KG1 (cell line): ENCODE measurements at regions not wholly inside any gene's neighbourhood (a gene's known extent, or its start where the extent isn't known, plus 50 kb on each side); places are given as distances from the start of the nearest gene placed in this dataset.
"Not testable (repeated sequence)": the region's sequence is repeated elsewhere in the genome, so short reads cannot be mapped to it uniquely, and the experiment has no call there.

Experiments
- DNase-seq: peaks from one replicate; lab custom pipeline; 2025; lab: John Stamatoyannopoulos, UW

DNA sequence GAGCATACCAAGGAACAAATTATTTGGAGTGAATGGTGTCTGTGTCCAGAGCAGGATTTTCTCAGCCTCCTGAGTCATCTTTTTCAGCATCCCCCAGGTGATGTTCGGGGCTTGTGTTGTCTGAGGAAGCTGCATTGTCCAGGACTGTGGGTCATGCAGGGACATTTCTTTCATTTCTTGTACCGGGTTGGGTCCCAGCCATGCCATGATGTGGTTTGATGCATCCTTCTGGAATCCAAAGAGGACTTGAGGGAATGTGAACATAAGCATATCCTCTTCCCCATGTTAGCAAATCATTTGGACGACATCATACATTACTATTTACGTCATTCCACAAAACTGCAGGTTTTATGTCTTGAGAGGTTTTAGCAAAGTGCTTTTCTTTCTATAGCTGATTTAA, 797.8 kb downstream of the CCDC85A start:
- DNase-seq = no peak

DNA sequence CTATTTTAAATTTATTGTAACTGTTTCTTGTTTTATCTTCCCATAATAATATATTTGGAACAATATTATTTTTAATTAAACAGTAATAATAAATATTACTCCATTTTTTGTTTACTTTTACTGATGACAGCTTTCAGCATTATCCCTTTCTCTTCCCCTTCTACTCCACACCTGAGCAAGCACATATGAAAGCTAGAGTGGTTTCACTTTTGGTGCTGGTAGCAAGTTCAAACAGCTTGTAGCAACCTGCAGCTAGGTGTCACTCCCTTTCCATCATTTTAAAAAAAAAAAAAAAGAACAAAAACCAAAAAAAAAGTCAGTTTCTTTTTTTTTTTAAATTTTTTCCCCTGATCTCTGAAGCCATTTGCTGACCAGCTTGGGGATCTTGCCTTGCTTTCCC, 801.8 kb downstream of the CCDC85A start:
- no peak for DNase-seq

DNA sequence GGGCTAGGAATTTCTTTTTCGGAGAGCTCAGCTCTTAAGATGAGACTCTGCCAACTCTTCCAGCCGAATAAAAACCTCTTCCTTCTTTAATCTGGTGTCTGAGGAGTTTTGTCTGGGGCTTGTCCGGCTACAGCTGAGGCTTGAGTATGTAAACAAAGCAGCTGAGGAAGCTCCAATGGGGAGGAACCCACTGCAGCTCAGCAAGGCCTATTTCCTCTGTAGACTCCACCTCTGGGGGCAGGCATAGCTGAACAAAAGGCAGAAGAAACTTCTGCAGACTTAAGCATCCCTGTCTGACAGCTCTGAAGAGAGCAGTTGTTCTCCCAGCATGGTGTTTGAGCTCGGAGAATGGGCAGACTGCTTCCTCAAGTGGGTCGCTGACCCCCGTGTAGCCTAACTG, 838.7 kb downstream of the CCDC85A start:
- no peak for DNase-seq

DNA sequence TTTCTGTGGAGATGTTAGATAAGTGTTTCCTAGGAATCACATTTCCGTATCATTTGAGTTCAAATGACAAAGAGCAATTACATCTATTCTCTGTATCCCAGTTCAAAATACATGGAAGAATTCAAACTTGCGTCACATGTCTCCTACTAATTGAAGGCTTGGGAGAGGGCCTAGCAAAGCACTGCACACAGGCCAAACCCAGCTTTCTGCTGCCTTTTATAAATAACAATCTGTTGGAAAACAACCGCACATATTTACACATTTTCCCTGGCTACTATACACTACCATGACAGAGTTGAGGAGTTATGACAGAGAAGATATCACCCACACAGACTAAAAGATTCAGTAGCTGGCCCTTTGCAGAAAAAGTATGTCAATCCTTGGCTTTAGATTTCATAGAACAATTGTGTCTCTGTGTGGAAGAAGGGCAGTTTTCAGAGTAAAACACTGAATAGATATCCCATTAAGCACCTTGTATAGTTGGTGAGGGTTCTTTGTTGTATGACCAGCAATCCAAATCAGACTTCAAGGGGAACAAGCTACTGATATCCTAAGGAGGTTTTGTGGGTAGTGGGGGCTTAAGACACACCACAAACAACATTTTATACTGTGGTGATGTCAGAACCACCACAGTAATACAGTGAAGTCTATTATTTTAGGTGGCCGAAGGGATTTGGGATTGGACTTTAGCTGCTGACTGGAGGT, 861.3 kb downstream of the CCDC85A start:
- no peak for DNase-seq

DNA sequence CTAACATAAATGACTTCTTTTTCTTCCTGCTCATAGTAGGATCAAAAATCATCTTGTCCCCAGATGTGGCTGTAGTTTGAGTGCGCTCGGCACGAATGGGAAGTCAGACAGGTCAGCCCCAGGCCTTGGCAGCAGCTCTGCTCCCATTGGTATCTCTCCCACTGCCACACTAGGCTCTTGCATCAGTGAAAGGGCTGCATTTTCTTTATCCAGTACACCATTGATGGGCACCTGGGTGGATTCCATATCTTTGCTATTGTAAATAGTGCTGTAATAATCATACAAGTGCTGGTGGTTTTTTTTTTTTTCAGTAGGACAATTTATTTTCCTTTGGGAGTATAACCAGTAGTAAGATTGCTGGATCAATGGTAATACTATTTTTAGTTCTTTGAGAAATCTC, 865.5 kb downstream of the CCDC85A start:
- no peak for DNase-seq

DNA sequence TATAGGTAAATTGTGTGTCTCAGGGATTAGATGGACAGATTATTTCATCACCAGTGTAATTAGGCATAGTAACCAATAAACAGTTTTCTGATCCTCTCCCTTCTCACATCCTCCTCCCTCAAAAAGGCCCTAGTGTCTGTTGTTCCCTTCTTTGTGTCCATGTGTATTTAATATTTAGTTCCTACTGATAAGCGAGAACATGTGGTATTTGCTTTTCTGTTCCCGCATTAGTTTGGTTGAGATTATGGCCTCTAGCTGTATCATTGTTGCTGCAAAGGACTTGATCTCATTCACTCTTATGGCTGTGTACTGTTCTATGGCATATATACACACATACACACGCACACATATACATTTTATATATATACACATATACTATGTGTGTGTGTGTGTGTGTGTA, 866.2 kb downstream of the CCDC85A start:
- DNase-seq = no peak

DNA sequence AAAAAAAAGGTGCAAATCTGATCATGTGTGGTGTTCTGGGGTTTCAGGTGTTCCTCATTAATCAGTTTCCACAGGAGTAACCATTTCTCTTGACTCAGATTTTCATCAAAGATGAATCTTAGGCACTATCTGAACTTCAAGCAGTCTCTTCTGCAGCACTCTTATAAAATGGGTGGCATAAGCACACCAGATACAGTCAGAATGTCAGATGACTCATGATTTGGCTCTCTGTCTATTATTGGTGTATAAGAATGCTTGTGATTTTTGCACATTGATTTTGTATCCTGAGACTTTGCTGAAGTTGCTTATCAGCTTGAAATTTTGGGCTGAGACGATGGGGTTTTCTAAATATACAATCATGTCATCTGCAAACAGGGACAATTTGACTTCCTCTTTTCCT, 882.5 kb downstream of the CCDC85A start:
- not testable (repeated sequence) for DNase-seq

DNA sequence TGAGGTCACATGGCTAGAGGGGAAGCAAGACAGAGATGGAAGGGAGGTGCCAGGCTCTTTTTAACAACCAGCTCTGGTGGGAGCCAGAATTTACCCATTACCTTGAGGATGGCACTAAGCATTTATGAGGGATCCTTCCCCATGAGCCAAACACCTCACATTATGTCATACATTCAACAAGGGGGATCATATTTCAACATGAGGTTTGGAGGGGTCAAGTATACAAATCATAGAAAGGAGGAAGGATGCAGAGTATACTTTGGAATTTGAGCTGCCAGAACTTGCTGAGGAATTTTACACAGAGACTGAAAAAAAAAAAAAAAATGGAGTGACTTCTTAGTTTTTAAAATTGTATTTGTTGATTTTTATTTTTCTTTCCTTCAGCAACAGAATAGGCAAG, 891.4 kb downstream of the CCDC85A start:
- DNase-seq = no peak

DNA sequence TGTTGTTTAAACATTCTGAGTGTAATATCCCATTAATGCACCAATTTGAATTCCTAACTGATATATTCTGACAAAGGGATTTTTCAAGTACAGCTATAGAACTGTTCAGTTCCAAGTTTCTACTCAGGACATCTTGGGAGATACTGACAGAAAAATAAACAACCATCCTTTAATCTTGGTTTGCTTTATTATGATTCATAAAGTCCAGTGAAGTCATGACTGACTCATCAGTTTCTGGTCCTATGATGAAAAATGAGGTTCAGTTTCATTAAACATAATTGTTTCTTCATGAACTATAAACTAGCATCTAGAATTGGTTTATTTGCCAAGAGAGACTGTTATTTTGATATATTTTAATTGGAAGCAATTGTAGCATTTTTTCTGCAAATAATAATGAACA, 896.2 kb downstream of the CCDC85A start:
- DNase-seq = no peak

DNA sequence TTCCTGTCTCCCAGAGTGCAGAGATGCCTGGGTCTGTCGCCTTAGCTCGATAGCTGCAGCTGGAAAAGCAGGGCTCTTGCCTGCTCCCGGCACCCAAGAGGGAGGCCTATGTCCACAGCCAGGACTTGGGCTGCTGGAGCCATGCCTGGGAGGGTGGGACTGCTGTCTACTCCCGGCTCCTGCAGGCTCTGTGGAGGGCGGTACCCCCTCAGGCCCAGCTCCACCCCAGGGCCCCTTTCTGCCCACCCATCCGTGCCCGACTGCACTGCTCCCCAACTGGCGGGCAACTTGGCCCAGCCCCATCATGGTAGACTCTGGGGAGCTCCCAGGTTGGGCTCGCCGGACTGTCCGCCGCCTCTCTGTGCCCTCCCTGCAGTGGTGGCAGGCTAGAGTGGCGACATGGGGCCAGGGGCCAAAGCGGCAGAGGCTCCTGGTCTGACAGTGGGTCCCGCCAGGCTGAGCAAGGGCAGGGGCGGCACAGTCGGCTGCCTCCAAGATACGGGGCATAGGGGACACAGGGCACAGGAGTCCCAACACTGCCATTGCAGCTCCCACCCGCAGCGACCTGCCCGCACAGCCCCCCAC, 901.0 kb downstream of the CCDC85A start:
- no peak for DNase-seq

DNA sequence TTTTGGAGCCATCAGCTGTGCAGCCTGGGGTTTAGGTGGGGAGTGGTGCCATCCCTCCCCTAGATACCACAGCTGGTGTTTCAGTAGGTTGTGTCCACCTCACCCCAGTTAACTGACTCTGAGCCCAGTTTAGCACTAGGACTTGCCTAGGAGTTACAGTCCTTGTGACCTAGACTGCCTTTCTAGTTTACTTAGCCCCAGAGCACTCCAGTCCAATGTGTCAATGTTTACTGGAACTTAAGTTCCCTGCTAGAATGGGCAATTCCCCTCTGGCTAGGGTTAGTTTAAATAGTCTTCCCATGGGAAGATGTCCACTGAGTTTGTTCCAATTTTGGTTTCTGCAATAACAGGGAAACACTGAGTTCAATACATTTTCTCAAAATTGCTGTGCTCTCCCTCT, 909.2 kb downstream of the CCDC85A start:
- DNase-seq = no peak

DNA sequence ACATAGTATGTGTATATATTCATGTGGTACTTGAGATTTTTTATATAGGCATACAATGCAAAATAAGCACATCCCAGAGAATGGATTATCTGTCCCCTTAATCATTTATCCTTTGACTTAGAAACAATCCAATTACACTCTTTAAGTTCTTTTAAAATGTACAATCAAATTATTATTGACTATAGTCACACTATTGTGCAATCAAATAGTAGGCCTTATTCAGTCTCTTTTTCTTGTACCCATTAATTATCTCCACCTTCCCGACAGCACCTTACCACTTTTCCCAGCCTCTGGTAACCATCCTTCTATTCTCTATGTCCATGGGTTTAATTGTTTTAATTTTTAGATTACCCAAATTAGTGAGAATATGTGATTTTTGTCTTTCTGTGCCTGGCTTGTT, 914.1 kb downstream of the CCDC85A start:
- DNase-seq = no peak

DNA sequence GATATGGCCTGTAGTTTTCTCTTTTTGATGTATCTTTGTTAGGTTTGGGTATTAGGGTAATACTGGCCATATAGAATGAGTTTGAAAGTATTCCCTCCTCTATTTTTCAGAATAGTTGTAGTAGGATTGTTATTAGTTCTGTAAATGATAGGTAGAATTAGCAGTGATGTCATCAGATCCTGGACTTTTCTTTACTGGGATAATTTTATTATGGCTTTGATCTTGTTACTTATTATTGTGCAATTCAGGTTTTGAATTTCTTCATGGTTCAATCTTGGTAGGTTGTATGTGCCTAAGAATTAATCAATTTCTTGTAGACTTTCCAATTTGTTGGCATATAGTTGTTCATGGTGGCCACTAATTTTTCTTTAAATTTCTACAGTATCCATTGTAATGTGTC, 916.6 kb downstream of the CCDC85A start:
- DNase-seq = no peak

DNA sequence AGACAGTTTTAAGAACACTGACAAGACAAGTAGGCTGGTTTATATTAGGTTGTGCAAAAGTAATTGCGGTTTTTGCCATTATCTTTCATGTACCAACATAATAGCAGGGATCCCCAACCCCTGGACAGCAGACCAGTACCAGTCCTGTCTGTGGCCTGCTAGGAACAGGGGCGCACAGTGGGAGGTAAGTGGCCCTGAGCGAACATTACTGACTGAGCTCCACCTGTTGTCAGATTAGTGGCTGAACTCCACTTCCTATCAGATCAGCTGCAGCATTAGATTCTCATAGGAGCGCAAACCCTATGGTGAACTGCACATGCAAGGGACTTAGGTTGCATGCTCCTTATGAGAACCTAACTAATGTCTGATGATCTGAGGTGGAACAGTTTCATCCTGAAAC, 921.9 kb downstream of the CCDC85A start:
- DNase-seq = no peak

DNA sequence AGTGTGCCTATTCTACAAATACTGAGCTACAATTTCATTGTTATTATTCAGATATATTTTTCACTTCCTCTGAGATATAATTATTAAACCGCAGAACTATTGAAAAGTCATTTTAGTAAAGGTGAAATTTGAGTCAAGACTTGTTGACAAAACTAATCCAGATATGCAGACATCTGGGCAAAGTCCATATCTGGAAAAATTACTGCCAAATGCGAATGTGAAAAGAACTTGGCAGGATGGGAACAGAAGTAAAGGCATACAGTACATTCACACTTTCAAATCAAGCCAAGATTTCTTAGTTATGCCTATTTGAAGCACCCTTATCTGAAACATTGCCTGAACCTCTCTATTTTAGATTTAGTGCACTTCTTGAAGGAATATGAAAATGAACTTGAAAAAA, 923.6 kb downstream of the CCDC85A start:
- DNase-seq = no peak

DNA sequence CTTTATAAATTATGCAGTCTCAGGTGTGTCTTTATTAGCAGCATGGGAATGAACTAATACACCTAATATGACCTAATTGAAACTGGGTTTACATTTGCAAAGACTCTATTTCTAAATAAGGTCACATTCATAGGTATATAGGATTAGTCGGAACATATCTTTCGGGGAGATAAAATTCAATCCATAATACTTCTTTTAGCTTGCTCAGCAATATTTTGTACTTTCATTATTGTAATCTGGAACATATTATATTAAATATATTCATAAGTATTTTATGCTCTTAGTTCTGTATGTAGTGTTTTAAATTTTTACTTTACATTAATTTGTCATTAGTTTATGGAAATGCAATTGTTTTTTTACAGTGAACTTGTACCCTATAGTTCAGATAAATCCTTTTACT, 927.7 kb downstream of the CCDC85A start:
- DNase-seq = no peak

DNA sequence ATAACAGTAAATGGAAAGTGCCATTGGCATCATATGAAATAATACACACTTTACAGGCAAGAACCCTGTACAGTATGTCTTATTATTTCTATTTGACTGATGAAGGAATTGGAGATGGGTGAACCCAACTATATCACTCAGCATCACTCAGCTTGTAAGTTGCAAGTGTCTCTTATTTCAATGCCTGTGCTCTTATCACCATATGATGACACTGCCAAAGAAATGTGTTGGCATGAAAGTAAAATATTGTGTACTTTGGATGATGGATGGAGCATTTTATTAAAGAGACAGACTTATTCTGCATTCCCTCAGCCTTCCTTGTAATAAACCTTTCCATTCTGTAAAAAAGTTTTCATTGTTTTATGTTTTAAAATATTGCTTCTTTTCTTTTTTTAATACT, 927.5 kb upstream of the VRK2 start:
- DNase-seq = no peak

DNA sequence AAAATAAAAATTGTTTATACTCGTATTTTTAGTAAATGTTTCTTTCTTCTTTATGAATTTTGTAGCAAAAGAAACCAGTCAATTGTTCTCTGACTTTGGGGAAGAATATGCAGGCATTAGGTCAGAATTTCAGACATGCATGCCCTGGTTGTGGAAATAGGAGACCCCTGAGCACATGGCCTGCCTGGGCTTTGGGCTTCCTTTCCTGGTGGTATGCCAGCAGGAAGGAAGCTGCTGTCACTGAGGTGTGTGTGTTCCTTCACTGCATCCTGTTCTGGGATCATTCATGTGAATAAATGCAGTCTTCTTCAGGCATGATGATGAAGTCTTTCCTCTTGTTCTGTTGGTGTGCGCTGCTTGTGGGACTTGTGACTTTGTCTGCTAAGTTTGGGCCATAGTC, 920.2 kb upstream of the VRK2 start:
- DNase-seq = no peak

DNA sequence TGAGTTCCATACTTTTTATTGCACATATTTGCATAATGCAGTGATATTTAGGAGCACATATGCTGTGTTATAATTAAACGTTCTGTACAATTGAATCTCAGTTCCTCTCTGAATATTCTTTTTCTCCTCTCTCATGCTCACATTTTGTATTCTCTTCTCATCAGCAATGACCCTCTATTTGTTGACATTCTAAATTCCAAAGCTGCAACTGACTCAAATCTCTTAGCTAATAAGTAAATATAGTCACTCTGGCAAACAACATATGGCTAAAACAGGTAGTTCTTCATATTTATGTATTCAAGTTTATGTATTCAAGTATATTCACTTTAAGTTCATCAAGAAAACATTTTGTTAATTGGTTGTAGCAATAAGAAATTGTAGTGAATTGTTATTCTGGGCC, 907.4 kb upstream of the VRK2 start:
- DNase-seq = no peak

DNA sequence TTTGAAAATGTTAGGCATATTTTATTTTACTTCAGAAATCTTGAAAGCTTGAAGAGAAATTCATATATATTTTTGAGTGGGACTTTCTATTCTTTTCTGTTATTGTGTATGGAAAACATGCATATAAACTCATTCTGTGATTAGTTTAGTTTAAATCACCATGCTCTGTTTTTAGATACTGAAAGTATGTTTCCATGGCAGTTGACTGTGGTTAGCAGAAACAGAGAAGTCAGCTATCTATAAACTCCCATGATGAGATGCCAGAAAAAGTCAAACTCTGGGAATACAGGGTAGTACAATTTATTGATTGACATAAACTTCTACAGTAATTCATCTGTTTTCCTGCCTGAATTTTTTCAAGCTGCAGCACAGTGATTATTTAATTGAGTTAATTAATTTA, 905.3 kb upstream of the VRK2 start:
- no peak for DNase-seq

DNA sequence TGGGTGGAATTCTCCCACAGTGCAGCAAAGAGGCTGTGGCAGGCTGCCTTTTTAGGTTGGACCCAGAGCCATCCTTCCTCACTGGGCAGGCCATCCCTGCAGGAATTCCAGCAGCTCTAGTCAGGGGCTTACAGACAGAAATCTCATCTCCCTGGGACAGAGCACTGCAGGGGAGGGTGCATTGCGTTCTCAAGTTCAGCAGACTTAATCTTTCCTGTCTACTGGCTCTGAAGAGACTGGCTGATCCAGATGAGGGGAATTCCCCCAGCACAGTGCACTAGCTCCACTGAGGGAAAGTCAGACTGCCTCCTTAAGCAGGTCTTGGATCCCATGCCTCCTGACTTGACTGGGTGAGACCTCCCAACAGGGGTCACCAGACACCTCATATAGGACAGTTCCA, 899.7 kb upstream of the VRK2 start:
- DNase-seq = no peak

DNA sequence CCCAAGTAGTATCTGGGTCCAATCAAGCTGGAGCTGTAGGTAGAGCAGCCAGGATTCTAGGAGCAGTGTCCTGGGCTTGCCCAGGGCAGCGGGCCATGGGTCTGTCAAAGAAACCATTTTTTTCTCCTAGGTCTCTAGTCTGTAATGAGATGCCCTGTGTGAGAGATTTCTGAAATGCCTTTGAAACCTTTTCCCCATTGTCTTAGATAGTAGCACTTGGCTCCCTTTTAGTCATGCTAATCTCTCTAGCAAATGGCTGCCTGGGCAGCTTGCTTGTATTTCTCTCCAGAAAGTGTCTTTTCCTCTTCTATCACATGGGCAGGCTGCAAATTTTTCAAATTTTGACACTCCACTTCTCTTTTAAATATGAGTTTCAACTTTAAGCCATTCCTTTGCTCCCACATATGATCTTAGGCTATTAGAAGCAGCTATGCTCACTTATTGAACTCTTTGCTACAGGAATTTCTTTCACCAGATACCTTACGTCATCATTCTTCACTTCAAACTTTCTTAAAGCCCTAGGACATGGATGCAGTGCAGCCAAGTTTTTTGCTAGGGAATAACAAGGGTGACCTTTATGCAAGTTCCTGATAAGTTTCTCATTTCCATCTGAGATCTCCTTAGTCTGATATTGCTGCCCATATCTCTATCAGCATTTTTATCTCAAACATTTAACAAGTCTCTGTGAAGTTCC, 890.2 kb upstream of the VRK2 start:
- no peak for DNase-seq

DNA sequence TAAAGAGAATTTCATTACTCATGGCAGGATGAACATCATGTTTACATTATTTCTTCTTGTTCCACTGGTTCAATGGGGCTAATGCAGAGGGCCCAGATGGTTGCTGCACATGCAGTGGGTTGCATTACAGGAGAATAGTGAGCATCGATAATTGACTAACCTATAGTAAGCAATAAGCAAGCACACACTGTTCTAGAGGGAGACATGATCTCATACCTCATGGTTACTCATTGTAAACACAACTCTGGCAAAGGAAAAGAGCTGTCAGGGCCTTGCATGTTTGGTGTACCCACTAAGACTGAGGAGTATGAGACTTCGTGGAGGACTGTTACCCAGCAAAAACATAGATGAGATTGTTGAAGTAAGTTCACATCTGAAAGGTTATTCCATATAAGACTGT, 885.6 kb upstream of the VRK2 start:
- DNase-seq = no peak

DNA sequence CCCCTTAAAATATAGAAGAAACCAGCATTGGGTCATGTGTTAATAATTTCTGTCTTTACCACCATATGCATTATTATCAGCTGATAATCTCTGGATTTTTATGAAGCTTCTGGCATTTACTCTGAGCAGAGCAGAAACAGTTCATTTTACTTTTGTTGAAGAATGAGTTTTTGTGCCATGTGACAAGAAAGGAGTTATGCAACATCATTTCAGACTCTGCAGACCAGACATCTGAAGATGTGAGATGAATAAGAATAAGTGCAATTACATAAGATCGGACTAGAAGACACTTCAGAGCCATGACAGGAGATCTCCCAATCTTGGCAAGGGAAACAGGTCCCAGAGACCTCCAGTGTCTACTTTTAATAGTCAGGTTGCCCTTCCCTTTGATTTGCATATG, 869.4 kb upstream of the VRK2 start:
- DNase-seq = no peak
